A549 (cell line): ENCODE measurements at regions not wholly inside any gene's neighbourhood (a gene's known extent, or its start where the extent isn't known, plus 50 kb on each side); places are given as distances from the start of the nearest gene placed in this dataset.

Experiments used
- ATAC-seq, 2 experiments: fragments of 200-7000 bp in 1 of 2; fragments of >200 bp in 1 of 2; cut with Nextera tagmentation in 1 of 2; cut with Tn5 transposase in 1 of 2; 3 replicates each; pipeline versions ENCODE4 v1.8.0 to v1.9.1; 2018 to 2020; ENCODE audit warnings: mild to moderate bottlenecking in 1 of 2, moderate library complexity in 1 of 2
- CTCF ChIA-PET: fragments of 300-600 bp; sonication (Branson Sonifier 250); formaldehyde crosslinking; extraction: SDS; loops from one replicate; lab custom pipeline; 2021; ENCODE audit warnings: antibody characterized with exemption, inconsistent platforms; lab: Yijun Ruan, JAX
- POLR2A ChIA-PET: fragments of 350-600 bp; formaldehyde crosslinking; extraction: SDS; loops from one replicate; lab custom pipeline; 2021; ENCODE audit warnings: antibody characterized with exemption, inconsistent platforms; lab: Yijun Ruan, JAX
- DNase-seq, 2 experiments: peaks; one replicate each; pipeline versions ENCODE4 v3.0.0 to v3.0.0-alpha.2; 2011 to 2016; ENCODE audit warnings: low read depth in 1 of 2, low spot score in 1 of 2
- FAIRE-seq: peaks from 2 replicates; lab custom pipeline; 2011; peaks lifted over from hg19 to GRCh38; lab: Jason Lieb, UNC
- H3K27ac ChIP-seq, 2 experiments: fragments of >200 bp; sonication (Bioruptor Twin); formaldehyde crosslinking; 3 replicates each; pipeline ENCODE4 v1.5.1; 2016 to 2017
- H3K4me1 ChIP-seq: fragments of >200 bp; sonication (Bioruptor Twin); formaldehyde crosslinking; 3 replicates; pipeline ENCODE4 v1.6.1; 2016
- H3K4me2 ChIP-seq: fragments of >200 bp; sonication (Bioruptor Twin); formaldehyde crosslinking; 3 replicates; pipeline ENCODE4 v1.6.1; 2016
- H3K4me3 ChIP-seq: fragments of >200 bp; sonication (Bioruptor Twin); formaldehyde crosslinking; 3 replicates; pipeline ENCODE4 v1.5.1; 2016
- H3K9me3 ChIP-seq: fragments of >200 bp; sonication (Bioruptor Twin); formaldehyde crosslinking; 3 replicates; pipeline ENCODE4 v1.6.1; 2016
- BHLHE40 ChIP-seq: IDR thresholded peaks from 2 replicates; pipeline ENCODE4 v1.6.1; 2012; ENCODE audit warnings: low read depth, low read length, inconsistent platforms
- CBX2 ChIP-seq: fragments of 200-600 bp; sonication (generic); IDR thresholded peaks from 2 replicates; pipeline ENCODE4 v1.6.1; 2016; ENCODE audit warnings: low read depth, mild to moderate bottlenecking, borderline replicate concordance
- CBX8 ChIP-seq: fragments of 200-600 bp; sonication (generic); IDR thresholded peaks from 2 replicates; pipeline ENCODE4 v1.6.1; 2016
- EHF ChIP-seq: fragments of 250-450 bp; sonication (Bioruptor Pico); IDR thresholded peaks from 2 replicates; pipeline ENCODE4 v1.5.0; 2020; ENCODE audit warnings: mild to moderate bottlenecking
- EHMT2 ChIP-seq: fragments of 200-600 bp; sonication (generic); IDR thresholded peaks from 2 replicates; pipeline ENCODE4 v1.6.1; 2016; ENCODE audit warnings: antibody characterized with exemption, low read depth, mild to moderate bottlenecking, moderate library complexity
- GATA3 ChIP-seq: IDR thresholded peaks from 2 replicates; pipeline ENCODE4 v1.6.1; 2012; ENCODE audit warnings: borderline replicate concordance
- HEYL ChIP-seq: fragments of 250-450 bp; sonication (Bioruptor Pico); IDR thresholded peaks from 2 replicates; pipeline ENCODE4 v1.8.0; 2021; ENCODE audit warnings: mild to moderate bottlenecking, moderate library complexity
- HOXB13 ChIP-seq: fragments of 250-450 bp; sonication (Bioruptor Pico); IDR thresholded peaks from 2 replicates; pipeline ENCODE4 v1.5.0; 2020; ENCODE audit warnings: low read depth, mild to moderate bottlenecking, moderate library complexity
- HOXB5 ChIP-seq: fragments of 250-450 bp; sonication (Bioruptor Pico); IDR thresholded peaks from 2 replicates; pipeline ENCODE4 v1.5.0; 2020; ENCODE audit warnings: mild to moderate bottlenecking, moderate library complexity
- JUNB ChIP-seq: fragments of >200 bp; sonication (Bioruptor Twin); formaldehyde crosslinking; IDR thresholded peaks from 2 replicates; pipeline ENCODE4 v1.6.1; 2016
- KDM1A ChIP-seq: fragments of 200-600 bp; sonication (generic); IDR thresholded peaks from 2 replicates; pipeline ENCODE4 v1.6.1; 2016; ENCODE audit warnings: low read depth, mild to moderate bottlenecking
- MAFK ChIP-seq: fragments of 450-650 bp; IDR thresholded peaks from 2 replicates; pipeline ENCODE4 v1.6.1; 2014; ENCODE audit not compliant: partially characterized antibody
- MAZ ChIP-seq: fragments of 150-350 bp; IDR thresholded peaks from 2 replicates; pipeline ENCODE4 v1.6.1; 2014; ENCODE audit warnings: antibody characterized with exemption, low read depth, low read length, borderline replicate concordance
- PHF8 ChIP-seq: fragments of 200-600 bp; sonication (generic); IDR thresholded peaks from 2 replicates; pipeline ENCODE4 v1.6.1; 2016; ENCODE audit warnings: low read depth, mild to moderate bottlenecking, antibody characterized with exemption, moderate library complexity, borderline replicate concordance
- POLR2AphosphoS2 ChIP-seq: conservative IDR thresholded peaks from 2 replicates; pipeline ENCODE4 v1.6.1; 2012; ENCODE audit warnings: low read length, improper control_type of control experiment, inconsistent platforms
- RCOR1 ChIP-seq: fragments of 150-350 bp; IDR thresholded peaks from 2 replicates; pipeline ENCODE4 v1.6.1; 2014; ENCODE audit warnings: antibody characterized with exemption, low read length, low read depth
- RFX5 ChIP-seq: fragments of 450-650 bp; IDR thresholded peaks from 2 replicates; pipeline ENCODE4 v1.7.1; 2014; ENCODE audit warnings: antibody characterized with exemption, mild to moderate bottlenecking, moderate library complexity
- RNF2 ChIP-seq: fragments of 200-600 bp; sonication (generic); IDR thresholded peaks from 2 replicates; pipeline ENCODE4 v1.6.1; 2016; ENCODE audit warnings: low read depth, mild to moderate bottlenecking, antibody characterized with exemption, moderate library complexity, borderline replicate concordance
- ZNF302 ChIP-seq: fragments of 250-450 bp; sonication (Bioruptor Pico); IDR thresholded peaks from 2 replicates; pipeline ENCODE4 v1.9.0; 2021; ENCODE audit warnings: inconsistent platforms, mild to moderate bottlenecking, moderate library complexity
- WGBS: methylation state at CpG from one replicate; pipeline ENCODE4 v1.1.6; 2017; ENCODE audit errors: missing lambda C conversion rate; 5-methylcytosine and 5-hydroxymethylcytosine counted together
- TF ChIP-seq, protein P1 (sequence below): IDR thresholded peaks from 2 replicates; pipeline ENCODE4 v1.6.1; 2012; ENCODE audit warnings: low read depth, borderline replicate concordance
- TF ChIP-seq, protein P2 (sequence below): fragments of 150-350 bp; IDR thresholded peaks from 2 replicates; pipeline ENCODE4 v1.6.1; 2014; ENCODE audit warnings: low read depth, mild to moderate bottlenecking, low read length
- TF ChIP-seq, protein P3 (sequence below): fragments of 250-450 bp; sonication (Bioruptor Pico); IDR thresholded peaks from 2 replicates; pipeline ENCODE4 v1.5.0; 2021; ENCODE audit warnings: mild to moderate bottlenecking, moderate library complexity, borderline replicate concordance
- TF ChIP-seq, protein P4 (sequence below): fragments of >200 bp; sonication (Bioruptor Twin); formaldehyde crosslinking; IDR thresholded peaks from 2 replicates; pipeline ENCODE4 v1.6.1; 2016
- TF ChIP-seq, protein P5 (sequence below): fragments of 200-600 bp; sonication (generic); IDR thresholded peaks from 2 replicates; pipeline ENCODE4 v1.6.1; 2016; ENCODE audit warnings: antibody characterized with exemption, mild to moderate bottlenecking, moderate library complexity
- TF ChIP-seq, protein P6 (sequence below): IDR thresholded peaks from 2 replicates; pipeline ENCODE4 v1.6.1; 2012

DNA sequence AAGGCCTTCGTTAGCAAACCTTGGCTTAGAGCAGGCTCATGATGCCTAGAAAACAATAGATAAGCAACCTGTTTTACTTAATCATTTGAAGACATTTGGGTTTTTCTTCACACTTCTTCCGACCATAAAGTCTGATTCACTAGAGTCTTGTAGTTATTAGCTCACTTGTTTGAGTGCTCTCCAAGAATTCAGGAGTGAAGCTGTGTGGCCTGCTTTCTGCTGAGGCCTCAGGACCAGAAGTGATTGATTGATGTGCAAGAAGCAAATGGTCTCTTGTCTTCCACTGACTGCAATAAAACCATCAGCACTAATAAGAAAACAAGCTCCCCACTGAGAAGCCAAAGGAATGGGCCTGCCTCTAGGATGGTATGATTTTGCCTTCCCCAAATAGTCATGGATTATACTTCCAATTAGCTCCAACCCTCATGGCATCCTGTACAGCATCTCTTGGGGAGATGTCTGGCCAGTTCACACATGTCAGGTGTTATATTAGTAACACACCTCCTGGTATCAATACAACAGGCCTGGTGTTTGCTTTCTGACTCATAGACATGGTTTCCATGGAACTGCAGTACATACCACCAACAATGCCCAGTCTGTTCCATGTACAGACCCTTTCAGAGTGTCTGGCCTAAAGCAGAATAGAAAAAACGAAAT lies 317.6 kb downstream of the CWC27 start:
- DNase-seq = no peak
- TF ChIP-seq, protein P1, sequence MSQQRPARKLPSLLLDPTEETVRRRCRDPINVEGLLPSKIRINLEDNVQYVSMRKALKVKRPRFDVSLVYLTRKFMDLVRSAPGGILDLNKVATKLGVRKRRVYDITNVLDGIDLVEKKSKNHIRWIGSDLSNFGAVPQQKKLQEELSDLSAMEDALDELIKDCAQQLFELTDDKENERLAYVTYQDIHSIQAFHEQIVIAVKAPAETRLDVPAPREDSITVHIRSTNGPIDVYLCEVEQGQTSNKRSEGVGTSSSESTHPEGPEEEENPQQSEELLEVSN = no peak
- no peak for TF ChIP-seq HOXB5 (CRISPR knock-in tag)
- no peak for TF ChIP-seq BHLHE40
- TF ChIP-seq EHMT2 = no peak
- no peak for TF ChIP-seq HEYL (CRISPR knock-in tag)
- TF ChIP-seq POLR2AphosphoS2 = no peak
- TF ChIP-seq ZNF302 (CRISPR knock-in tag) = no peak
- no peak for TF ChIP-seq RFX5
- ChIA-PET CTCF (interaction anchor here (1.1 kb wide), 1 partner anchor 14 kb away, joined by 3 read pairs; no protein-coding TSS in a partner anchor), POLR2A (no interaction called here)
- H3K4me3 ChIP-seq = no peak overlapping the region
- no peaks in the 10 kb centered on the region for H3K9me3 ChIP-seq
- FAIRE-seq = no peak
- H3K27ac ChIP-seq = no peak overlapping the region
- no peaks in the 10 kb centered on the region for H3K4me1 ChIP-seq
- H3K4me2 ChIP-seq = no peak overlapping the region
- no peak; a peak in 1 of 6 replicates for ATAC-seq
- 45% methylated on average over 3 of the region's 3 CpGs for WGBS

DNA sequence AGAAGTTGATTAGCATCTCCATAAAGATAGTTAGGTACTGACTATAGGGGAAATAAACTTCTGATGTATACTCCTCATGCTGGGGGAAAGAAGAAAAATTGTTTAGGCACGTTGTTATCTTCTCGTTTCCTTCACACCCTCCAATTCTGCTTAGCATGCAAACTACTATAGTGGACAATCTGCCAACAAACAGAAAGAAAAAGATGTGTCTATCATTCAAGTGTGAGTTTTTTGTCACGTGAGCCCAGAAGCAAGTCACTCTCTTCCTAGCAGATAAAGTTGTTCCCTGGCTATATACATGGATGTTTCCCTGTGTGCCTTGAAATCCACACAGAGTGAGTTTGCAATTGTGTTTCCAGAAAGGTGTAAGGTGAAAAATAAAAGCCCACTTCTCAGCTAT lies 318.4 kb downstream of the CWC27 start:
- POLR2A ChIA-PET = no interaction called here
- Histone ChIP-seq H3K4me1 (no peaks in the 10 kb centered on the region), H3K4me2 (no peak overlapping the region), H3K9me3 (no peaks in the 10 kb centered on the region), H3K27ac (no peak overlapping the region), H3K4me3 (no peak overlapping the region)
- 58% methylated on average over 3 of the region's 3 CpGs for WGBS
- ATAC-seq (no peak), FAIRE-seq (no peak), DNase-seq (no peak)
- CTCF ChIA-PET = interaction anchor here (0.5 kb wide), 1 partner anchor 371 kb away, joined by 3 read pairs; no protein-coding TSS in a partner anchor
- TF ChIP-seq BHLHE40 = no peak
- no peak for TF ChIP-seq MAFK
- TF ChIP-seq RCOR1 = no peak
- TF ChIP-seq, protein P2, sequence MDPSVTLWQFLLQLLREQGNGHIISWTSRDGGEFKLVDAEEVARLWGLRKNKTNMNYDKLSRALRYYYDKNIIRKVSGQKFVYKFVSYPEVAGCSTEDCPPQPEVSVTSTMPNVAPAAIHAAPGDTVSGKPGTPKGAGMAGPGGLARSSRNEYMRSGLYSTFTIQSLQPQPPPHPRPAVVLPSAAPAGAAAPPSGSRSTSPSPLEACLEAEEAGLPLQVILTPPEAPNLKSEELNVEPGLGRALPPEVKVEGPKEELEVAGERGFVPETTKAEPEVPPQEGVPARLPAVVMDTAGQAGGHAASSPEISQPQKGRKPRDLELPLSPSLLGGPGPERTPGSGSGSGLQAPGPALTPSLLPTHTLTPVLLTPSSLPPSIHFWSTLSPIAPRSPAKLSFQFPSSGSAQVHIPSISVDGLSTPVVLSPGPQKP = no peak
- TF ChIP-seq, protein P3, sequence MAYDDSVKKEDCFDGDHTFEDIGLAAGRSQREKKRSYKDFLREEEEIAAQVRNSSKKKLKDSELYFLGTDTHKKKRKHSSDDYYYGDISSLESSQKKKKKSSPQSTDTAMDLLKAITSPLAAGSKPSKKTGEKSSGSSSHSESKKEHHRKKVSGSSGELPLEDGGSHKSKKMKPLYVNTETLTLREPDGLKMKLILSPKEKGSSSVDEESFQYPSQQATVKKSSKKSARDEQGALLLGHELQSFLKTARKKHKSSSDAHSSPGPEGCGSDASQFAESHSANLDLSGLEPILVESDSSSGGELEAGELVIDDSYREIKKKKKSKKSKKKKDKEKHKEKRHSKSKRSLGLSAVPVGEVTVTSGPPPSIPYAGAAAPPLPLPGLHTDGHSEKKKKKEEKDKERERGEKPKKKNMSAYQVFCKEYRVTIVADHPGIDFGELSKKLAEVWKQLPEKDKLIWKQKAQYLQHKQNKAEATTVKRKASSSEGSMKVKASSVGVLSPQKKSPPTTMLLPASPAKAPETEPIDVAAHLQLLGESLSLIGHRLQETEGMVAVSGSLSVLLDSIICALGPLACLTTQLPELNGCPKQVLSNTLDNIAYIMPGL = no peak
- no peak for TF ChIP-seq EHF (CRISPR knock-in tag)
- TF ChIP-seq, protein P4, sequence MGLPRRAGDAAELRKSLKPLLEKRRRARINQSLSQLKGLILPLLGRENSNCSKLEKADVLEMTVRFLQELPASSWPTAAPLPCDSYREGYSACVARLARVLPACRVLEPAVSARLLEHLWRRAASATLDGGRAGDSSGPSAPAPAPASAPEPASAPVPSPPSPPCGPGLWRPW = no peak
- no peak for TF ChIP-seq GATA3
- TF ChIP-seq MAZ = no peak
- TF ChIP-seq, protein P5, sequence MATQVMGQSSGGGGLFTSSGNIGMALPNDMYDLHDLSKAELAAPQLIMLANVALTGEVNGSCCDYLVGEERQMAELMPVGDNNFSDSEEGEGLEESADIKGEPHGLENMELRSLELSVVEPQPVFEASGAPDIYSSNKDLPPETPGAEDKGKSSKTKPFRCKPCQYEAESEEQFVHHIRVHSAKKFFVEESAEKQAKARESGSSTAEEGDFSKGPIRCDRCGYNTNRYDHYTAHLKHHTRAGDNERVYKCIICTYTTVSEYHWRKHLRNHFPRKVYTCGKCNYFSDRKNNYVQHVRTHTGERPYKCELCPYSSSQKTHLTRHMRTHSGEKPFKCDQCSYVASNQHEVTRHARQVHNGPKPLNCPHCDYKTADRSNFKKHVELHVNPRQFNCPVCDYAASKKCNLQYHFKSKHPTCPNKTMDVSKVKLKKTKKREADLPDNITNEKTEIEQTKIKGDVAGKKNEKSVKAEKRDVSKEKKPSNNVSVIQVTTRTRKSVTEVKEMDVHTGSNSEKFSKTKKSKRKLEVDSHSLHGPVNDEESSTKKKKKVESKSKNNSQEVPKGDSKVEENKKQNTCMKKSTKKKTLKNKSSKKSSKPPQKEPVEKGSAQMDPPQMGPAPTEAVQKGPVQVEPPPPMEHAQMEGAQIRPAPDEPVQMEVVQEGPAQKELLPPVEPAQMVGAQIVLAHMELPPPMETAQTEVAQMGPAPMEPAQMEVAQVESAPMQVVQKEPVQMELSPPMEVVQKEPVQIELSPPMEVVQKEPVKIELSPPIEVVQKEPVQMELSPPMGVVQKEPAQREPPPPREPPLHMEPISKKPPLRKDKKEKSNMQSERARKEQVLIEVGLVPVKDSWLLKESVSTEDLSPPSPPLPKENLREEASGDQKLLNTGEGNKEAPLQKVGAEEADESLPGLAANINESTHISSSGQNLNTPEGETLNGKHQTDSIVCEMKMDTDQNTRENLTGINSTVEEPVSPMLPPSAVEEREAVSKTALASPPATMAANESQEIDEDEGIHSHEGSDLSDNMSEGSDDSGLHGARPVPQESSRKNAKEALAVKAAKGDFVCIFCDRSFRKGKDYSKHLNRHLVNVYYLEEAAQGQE = no peak
- no peak for TF ChIP-seq RNF2
- TF ChIP-seq, protein P6, sequence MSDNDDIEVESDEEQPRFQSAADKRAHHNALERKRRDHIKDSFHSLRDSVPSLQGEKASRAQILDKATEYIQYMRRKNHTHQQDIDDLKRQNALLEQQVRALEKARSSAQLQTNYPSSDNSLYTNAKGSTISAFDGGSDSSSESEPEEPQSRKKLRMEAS = no peak
- no peak for TF ChIP-seq PHF8
- no peak for TF ChIP-seq HOXB13 (CRISPR knock-in tag)
- TF ChIP-seq JUNB = no peak
- TF ChIP-seq CBX2 = no peak
- TF ChIP-seq POLR2AphosphoS2 = no peak
- TF ChIP-seq KDM1A = no peak
- no peak for TF ChIP-seq RFX5
- no peak for TF ChIP-seq CBX8
